Naive B cell (primary cell): ENCODE measurements at regions not wholly inside any gene's neighbourhood (a gene's known extent, or its start where the extent isn't known, plus 50 kb on each side); places are given as distances from the start of the nearest gene placed in this dataset.
A peak's percentile ranks its signal among the peaks of the same experiment; 100 is the strongest.
"Not testable (repeated sequence)": the region's sequence is repeated elsewhere in the genome, so short reads cannot be mapped to it uniquely, and the experiment has no call there.

Source experiments
- ATAC-seq, 2 donors: fragments of 150-1000 bp; cut with Tn5 transposase; 2 replicates each; pipeline ENCODE4 v1.10.0; 2021; ENCODE audit warnings: low read depth in 2 of 2, mild to moderate bottlenecking in 2 of 2, moderate library complexity in 2 of 2
- DNase-seq: peaks from one replicate; pipeline ENCODE4 v3.0.0; 2022
- H3K27ac Mint-ChIP-seq, 6 donors: one replicate each; pipeline ENCODE4 v1.8.0; 2020 to 2022; ENCODE audit warnings: mild to moderate bottlenecking in 6 of 6, mixed read lengths in 6 of 6, moderate library complexity in 5 of 6, inconsistent platforms in 2 of 6
- H3K27me3 Mint-ChIP-seq, 3 donors: one replicate each; pipeline ENCODE4 v1.8.0; 2021 to 2022; ENCODE audit warnings: mixed read lengths in 3 of 3, mild to moderate bottlenecking in 1 of 3
- H3K36me3 Mint-ChIP-seq, 2 donors: one replicate each; pipeline ENCODE4 v1.8.0; 2020 to 2022; ENCODE audit warnings: mixed read lengths in 2 of 2, inconsistent platforms in 1 of 2, mild to moderate bottlenecking in 1 of 2
- H3K4me1 Mint-ChIP-seq, 3 donors: one replicate each; pipeline ENCODE4 v1.8.0; 2020 to 2022; ENCODE audit warnings: mixed read lengths in 3 of 3, inconsistent platforms in 1 of 3, mild to moderate bottlenecking in 1 of 3, moderate library complexity in 1 of 3
- H3K4me3 Mint-ChIP-seq, 8 donors: one replicate each; pipeline ENCODE4 v1.8.0; 2020 to 2022; ENCODE audit warnings: mild to moderate bottlenecking in 8 of 8, mixed read lengths in 8 of 8, moderate library complexity in 8 of 8, inconsistent platforms in 2 of 8
- H3K9me3 Mint-ChIP-seq, 7 donors: one replicate each; pipeline ENCODE4 v1.8.0; 2020 to 2022; ENCODE audit warnings: mixed read lengths in 7 of 7, mild to moderate bottlenecking in 5 of 7, inconsistent platforms in 2 of 7, moderate library complexity in 1 of 7

GRCh38 chr3:101913168-101913567 lies 63.9 kb downstream of the NFKBIZ start:
- Mint-ChIP-seq H3K4me3 (no peak overlapping the region), H3K4me1 (peaks cover 3 to 12% (median 8%) of the 10 kb centered on the region in 3 donors), H3K27me3 (no peaks in the 10 kb centered on the region), H3K27ac (peak overlapping the region in 1 of 6 donors; percentile 56), H3K9me3 (peaks cover under 1 to 12% (median 4%) of the 10 kb centered on the region in 7 donors), H3K36me3 (peaks cover 9% of the 10 kb centered on the region in 2 donors)
- DNase-seq: no peak
- no peak for ATAC-seq

GRCh38 chr3:101917761-101918160 lies 68.4 kb downstream of the NFKBIZ start:
- H3K4me1 Mint-ChIP-seq: peaks cover 7 to 16% (median 14%) of the 10 kb centered on the region in 3 donors

GRCh38 chr3:101922151-101922725 lies 72.9 kb downstream of the NFKBIZ start:
- H3K9me3 Mint-ChIP-seq: peaks cover 4 to 21% (median 11%) of the 10 kb centered on the region in 7 donors
- not testable (repeated sequence) for H3K27me3 Mint-ChIP-seq, H3K4me3 Mint-ChIP-seq, ATAC-seq, DNase-seq
- peak overlapping the region in 1 of 6 donors; percentile 30 for H3K27ac Mint-ChIP-seq
- peaks cover 11 to 14% of the 10 kb centered on the region in 2 donors for H3K36me3 Mint-ChIP-seq
- H3K4me1 Mint-ChIP-seq: peaks cover 15 to 31% (median 29%) of the 10 kb centered on the region in 3 donors

More at GRCh38 chr3:101917761-101918160, 68.4 kb downstream of the NFKBIZ start:
- peaks cover 14% of the 10 kb centered on the region in 2 donors for H3K36me3 Mint-ChIP-seq
- H3K4me3 Mint-ChIP-seq: peak overlapping the region in 1 of 8 donors; percentile 35
- H3K27me3 Mint-ChIP-seq, DNase-seq, H3K27ac Mint-ChIP-seq: not testable (repeated sequence)
- H3K9me3 Mint-ChIP-seq: peaks cover 4 to 24% (median 11%) of the 10 kb centered on the region in 7 donors
- ATAC-seq: peak; percentile 27 to 33

- not testable (repeated sequence) for H3K27ac Mint-ChIP-seq, H3K36me3 Mint-ChIP-seq, ATAC-seq, DNase-seq, H3K27me3 Mint-ChIP-seq, H3K9me3 Mint-ChIP-seq
- Mint-ChIP-seq H3K4me3 (peak overlapping the region in 4 of 8 donors; percentile 16 to 70 (median 44)), H3K4me1 (peaks cover 8 to 20% (median 16%) of the 10 kb centered on the region in 3 donors)
Observed at GRCh38 chr3:101924621-101925020, 75.3 kb downstream of the NFKBIZ start.

GRCh38 chr3:101925124-101925523 lies 75.8 kb downstream of the NFKBIZ start:
- H3K27me3 Mint-ChIP-seq, DNase-seq, H3K9me3 Mint-ChIP-seq, H3K36me3 Mint-ChIP-seq, ATAC-seq: not testable (repeated sequence)
- peaks cover 8 to 20% (median 16%) of the 10 kb centered on the region in 3 donors for H3K4me1 Mint-ChIP-seq
- H3K27ac Mint-ChIP-seq: peak overlapping the region in 2 of 6 donors; percentile 56 to 74
- H3K4me3 Mint-ChIP-seq: peak overlapping the region in 5 of 8 donors; percentile 25 to 70 (median 47)

GRCh38 chr3:101925564-101925963 lies 76.2 kb downstream of the NFKBIZ start:
- Mint-ChIP-seq H3K27ac (peak overlapping the region in 2 of 6 donors; percentile 56 to 74), H3K4me3 (peak overlapping the region in 4 of 8 donors; percentile 25 to 56 (median 39)), H3K4me1 (peaks cover 8 to 20% (median 16%) of the 10 kb centered on the region in 3 donors), H3K9me3 (peaks cover 0 to 5% (median 2%) of the 10 kb centered on the region in 7 donors), H3K36me3 (no peaks in the 10 kb centered on the region), H3K27me3 (no peaks in the 10 kb centered on the region)
- no peak for DNase-seq
- no peak for ATAC-seq

- no peaks in the 10 kb centered on the region for H3K36me3 Mint-ChIP-seq
- H3K4me3 Mint-ChIP-seq: no peak overlapping the region
- peaks cover 8 to 20% (median 16%) of the 10 kb centered on the region in 3 donors for H3K4me1 Mint-ChIP-seq
- no peak for ATAC-seq
- peak overlapping the region in 2 of 6 donors; percentile 21 to 33 for H3K27ac Mint-ChIP-seq
- H3K9me3 Mint-ChIP-seq: peaks cover 0 to 5% (median 2%) of the 10 kb centered on the region in 7 donors
- no peaks in the 10 kb centered on the region for H3K27me3 Mint-ChIP-seq
- no peak for DNase-seq
Observed at GRCh38 chr3:101926594-101927105, 77.3 kb downstream of the NFKBIZ start.

- H3K4me3 Mint-ChIP-seq: no peak overlapping the region
- no peaks in the 10 kb centered on the region for H3K9me3 Mint-ChIP-seq
- no peaks in the 10 kb centered on the region for H3K27me3 Mint-ChIP-seq
- no peak for DNase-seq
- peaks cover 0 to under 1% of the 10 kb centered on the region in 2 donors for H3K36me3 Mint-ChIP-seq
- ATAC-seq: no peak
- peak overlapping the region in 2 of 6 donors; percentile 61 to 69 for H3K27ac Mint-ChIP-seq
- peaks cover 9 to 25% (median 22%) of the 10 kb centered on the region in 3 donors for H3K4me1 Mint-ChIP-seq
Observed at GRCh38 chr3:101928890-101929289, 79.6 kb downstream of the NFKBIZ start.

- Mint-ChIP-seq H3K4me3 (no peak overlapping the region), H3K36me3 (peaks cover 0 to 3% of the 10 kb centered on the region in 2 donors), H3K27ac (no peak overlapping the region), H3K9me3 (no peaks in the 10 kb centered on the region), H3K27me3 (no peaks in the 10 kb centered on the region), H3K4me1 (peaks cover 9 to 20% (median 9%) of the 10 kb centered on the region in 3 donors)
- no peak for ATAC-seq
- no peak for DNase-seq
Observed at GRCh38 chr3:101931081-101931480, 81.8 kb downstream of the NFKBIZ start.

- H3K36me3 Mint-ChIP-seq: peaks cover 0 to 3% of the 10 kb centered on the region in 2 donors
- no peak overlapping the region for H3K4me3 Mint-ChIP-seq
- DNase-seq: no peak
- peak overlapping the region in 2 of 6 donors; percentile 62 to 71 for H3K27ac Mint-ChIP-seq
- ATAC-seq: no peak
- no peaks in the 10 kb centered on the region for H3K9me3 Mint-ChIP-seq
- H3K4me1 Mint-ChIP-seq: peaks cover 18 to 34% (median 18%) of the 10 kb centered on the region in 3 donors
- no peaks in the 10 kb centered on the region for H3K27me3 Mint-ChIP-seq
Observed at GRCh38 chr3:101932326-101933068, 83.2 kb downstream of the NFKBIZ start.

GRCh38 chr3:101936419-101937356 lies 87.4 kb downstream of the NFKBIZ start:
- H3K4me1 Mint-ChIP-seq: peaks cover 18 to 37% (median 18%) of the 10 kb centered on the region in 3 donors
- H3K27me3 Mint-ChIP-seq: no peaks in the 10 kb centered on the region
- ATAC-seq (peak; percentile 79 to 81), DNase-seq (peak; percentile 65)
- H3K36me3 Mint-ChIP-seq: peaks cover 0 to 3% of the 10 kb centered on the region in 2 donors
- no peaks in the 10 kb centered on the region for H3K9me3 Mint-ChIP-seq
- peak overlapping the region; percentile 43 to 84 (median 72) for H3K4me3 Mint-ChIP-seq
- peak overlapping the region; percentile 81 to 97 (median 88) for H3K27ac Mint-ChIP-seq

GRCh38 chr3:101938262-101938847 lies 89.0 kb downstream of the NFKBIZ start:
- Mint-ChIP-seq H3K4me1 (peaks cover 22 to 45% (median 27%) of the 10 kb centered on the region in 3 donors), H3K4me3 (no peak overlapping the region), H3K9me3 (no peaks in the 10 kb centered on the region), H3K27me3 (no peaks in the 10 kb centered on the region), H3K27ac (no peak overlapping the region), H3K36me3 (peaks cover 0 to 3% of the 10 kb centered on the region in 2 donors)
- DNase-seq (peak; percentile 60), ATAC-seq (peak; percentile 71 to 74)
